ENCODE measurements at regions not wholly inside any gene's neighbourhood (a gene's known extent, or its start where the extent isn't known, plus 50 kb on each side); places are given as distances from the start of the nearest gene placed in this dataset.

DNA sequence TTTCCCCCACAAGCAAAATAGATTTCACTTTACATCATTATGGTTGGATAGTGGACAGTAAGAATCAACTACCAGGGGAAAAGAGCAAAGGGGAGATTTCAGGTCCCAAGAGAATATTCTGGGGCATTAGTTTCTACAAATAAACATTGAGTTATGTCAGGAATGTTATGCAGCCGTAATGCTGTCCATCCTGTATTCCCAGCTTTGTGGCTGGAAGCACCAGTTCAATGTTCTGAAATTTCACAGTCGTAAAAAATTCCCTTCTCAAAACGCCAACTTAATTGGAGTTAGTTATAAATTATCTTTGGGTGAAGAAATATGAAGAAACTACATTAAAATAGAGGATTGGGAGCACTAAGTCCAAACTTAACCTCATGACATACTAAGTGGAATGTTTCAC, 141.5 kb upstream of the FIGN start:
- peak in 3 of 4 donors; percentile 40 to 45 (median 41) for DNase-seq (ENCODE audit: low read depth in 4 of 4, low spot score in 2 of 4)

DNA sequence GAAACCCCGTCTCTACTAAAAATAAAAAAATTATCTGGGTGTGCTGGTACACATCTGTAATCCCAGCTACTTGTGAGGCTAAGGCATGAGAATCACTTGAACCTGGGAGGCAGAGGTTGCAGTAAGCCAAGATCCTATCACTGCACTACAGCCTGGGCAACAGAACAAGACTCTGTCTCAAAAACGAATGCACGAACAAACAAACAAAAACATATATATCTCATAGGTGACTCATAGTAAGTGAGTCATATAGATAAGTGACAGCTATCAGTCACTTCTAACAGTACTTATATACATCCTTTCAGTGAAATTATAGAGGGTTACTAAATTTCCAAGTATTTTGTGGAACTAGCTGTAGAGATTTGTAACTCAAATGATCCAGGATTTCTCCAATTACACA, 127.3 kb upstream of the FIGN start:
- DNase-seq (ENCODE audit: low read depth in 4 of 4, low spot score in 2 of 4): no peak

GRCh38 chr2:163859951-163860350, 124.1 kb upstream of the FIGN start:
- DNase-seq (ENCODE audit: low read depth in 4 of 4, low spot score in 2 of 4): no peak

- no peak for DNase-seq (ENCODE audit: low read depth in 4 of 4, low spot score in 2 of 4)
Measured at GRCh38 chr2:163856941-163857340, 121.1 kb upstream of the FIGN start.

- DNase-seq (ENCODE audit: low read depth in 4 of 4, low spot score in 2 of 4): no peak
Measured at GRCh38 chr2:163852616-163853015, 116.8 kb upstream of the FIGN start.

GRCh38 chr2:163849756-163850435, 114.1 kb upstream of the FIGN start:
- no peak for DNase-seq (ENCODE audit: low read depth in 4 of 4, low spot score in 2 of 4)

GRCh38 chr2:163838890-163839289, 103.1 kb upstream of the FIGN start:
- no peak for DNase-seq (ENCODE audit: low read depth in 4 of 4, low spot score in 2 of 4)

DNA sequence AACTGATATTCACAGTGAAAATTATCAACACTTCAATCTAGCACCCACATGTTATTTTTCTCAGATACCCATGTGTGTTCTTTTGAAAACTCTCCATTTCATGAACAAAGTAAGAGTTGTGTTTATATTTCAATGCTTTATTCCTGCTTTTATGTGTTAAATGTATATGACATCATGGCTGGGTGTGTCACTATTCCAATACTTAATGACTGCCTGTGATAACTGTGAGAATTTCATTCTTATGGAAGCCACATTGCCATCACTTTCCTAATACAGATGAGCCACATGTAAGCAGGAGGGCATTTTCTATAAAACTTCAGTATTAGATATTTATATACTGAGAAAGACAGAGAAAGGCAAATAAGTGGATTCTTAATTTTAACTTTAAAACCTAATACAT, 100.4 kb upstream of the FIGN start:
- no peak for DNase-seq (ENCODE audit: low read depth in 4 of 4, low spot score in 2 of 4)

- no peak for DNase-seq (ENCODE audit: low read depth in 4 of 4, low spot score in 2 of 4)
Measured at GRCh38 chr2:163834841-163835240, 99.0 kb upstream of the FIGN start.

DNA sequence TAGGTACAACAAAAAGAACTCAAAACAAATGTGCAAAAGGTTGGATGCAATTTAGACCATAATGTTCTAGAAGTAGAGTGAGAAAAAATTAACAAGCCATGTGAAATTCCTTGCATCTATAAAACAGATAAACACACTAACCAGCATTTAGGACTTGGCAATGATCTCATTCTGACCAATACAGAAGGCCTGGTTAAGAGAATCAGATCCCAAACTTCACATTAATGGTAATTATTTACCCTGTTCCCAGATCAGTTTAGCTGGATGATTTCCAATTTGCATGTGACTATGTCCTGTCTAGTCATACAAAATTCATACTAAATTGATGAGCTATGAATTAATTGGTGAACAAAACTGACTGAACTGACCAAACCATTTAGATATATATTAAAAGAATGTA, 98.4 kb upstream of the FIGN start:
- DNase-seq (ENCODE audit: low read depth in 4 of 4, low spot score in 2 of 4): no peak

DNA sequence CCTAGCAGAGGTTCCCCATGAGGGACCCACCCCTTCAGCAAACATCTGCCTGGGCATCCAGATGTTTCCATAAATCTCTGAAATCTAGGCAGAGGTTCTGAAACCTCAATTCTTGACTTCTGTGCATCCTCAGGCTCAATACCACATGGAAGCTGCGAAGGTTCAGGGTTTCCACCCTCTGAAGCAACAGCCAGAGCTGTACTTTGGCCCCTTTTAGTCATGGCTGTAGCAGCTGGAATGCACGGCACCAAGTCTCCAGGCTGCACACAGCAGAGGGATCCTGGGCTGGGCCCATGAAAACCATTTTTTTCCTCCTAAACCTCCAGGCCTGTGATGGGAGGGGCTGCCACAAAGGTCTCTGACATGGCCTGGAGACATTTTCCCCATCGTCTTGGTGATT, 93.0 kb upstream of the FIGN start:
- no peak for DNase-seq (ENCODE audit: low read depth in 4 of 4, low spot score in 2 of 4)

- no peak for DNase-seq (ENCODE audit: low read depth in 4 of 4, low spot score in 2 of 4)
Measured at GRCh38 chr2:163822033-163822432, 86.2 kb upstream of the FIGN start.

GRCh38 chr2:163812926-163813520, 77.2 kb upstream of the FIGN start:
- DNase-seq (ENCODE audit: low read depth in 4 of 4, low spot score in 2 of 4): no peak

DNA sequence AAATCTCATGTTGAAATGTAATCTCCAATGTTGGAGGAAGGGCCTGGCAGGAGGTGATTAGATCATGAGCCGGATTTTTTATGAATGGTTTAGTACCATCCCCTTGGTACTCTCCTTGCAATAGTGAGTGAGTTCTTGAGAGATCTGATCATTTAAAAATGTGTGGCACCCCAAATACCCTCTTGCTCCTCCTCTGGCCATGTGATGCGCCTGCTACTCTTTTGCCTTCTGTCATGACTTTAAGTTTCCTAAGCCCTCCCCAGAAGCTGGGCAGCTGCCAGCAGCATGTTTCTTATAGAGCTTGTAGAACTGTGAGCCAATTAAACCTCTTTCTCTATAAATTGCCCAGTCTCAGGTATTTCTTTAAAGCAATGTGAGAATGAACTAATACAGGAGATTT, 72.6 kb upstream of the FIGN start:
- no peak for DNase-seq (ENCODE audit: low read depth in 4 of 4, low spot score in 2 of 4)

DNA sequence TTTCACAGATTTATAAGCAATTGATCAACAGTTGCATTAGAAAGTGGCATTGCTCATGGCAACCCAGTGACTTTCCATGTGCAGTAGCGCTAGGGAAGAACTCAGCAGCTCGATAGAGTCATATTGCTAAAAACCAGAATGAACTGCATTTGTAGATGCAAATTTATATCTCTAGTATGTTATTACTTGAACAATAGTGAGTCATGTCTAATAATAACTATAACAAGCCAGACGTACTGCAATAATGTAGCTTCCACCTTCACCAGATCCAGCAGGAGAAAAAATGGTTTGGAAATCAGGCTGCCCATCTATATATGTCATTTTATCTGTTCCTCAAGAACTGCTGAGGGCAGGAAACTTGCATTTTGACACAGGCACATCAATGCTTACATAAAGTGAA, 66.5 kb upstream of the FIGN start:
- no peak for DNase-seq (ENCODE audit: low read depth in 4 of 4, low spot score in 2 of 4)

DNA sequence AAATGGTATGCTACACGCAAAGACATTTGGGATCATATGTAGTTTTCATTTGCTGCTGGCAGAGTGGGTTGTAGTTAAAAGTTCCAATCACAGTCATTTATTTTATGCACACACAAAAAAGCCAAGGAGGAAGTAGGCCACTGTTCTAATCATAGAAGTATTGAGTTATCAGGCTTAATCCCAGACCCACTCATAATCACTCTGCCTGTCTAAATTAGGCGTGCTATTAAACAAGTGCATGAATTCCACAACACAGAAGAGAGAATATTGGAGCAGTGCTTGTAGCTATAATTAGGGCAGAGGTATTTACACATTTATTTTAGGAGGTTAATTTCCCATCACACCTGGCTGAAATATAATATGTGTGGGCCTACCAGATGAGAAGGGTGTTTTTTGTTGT, 65.7 kb upstream of the FIGN start:
- peak in 1 of 4 donors; percentile 15 for DNase-seq (ENCODE audit: low read depth in 4 of 4, low spot score in 2 of 4)

GRCh38 chr2:163800951-163801381, 65.2 kb upstream of the FIGN start:
- DNase-seq (ENCODE audit: low read depth in 4 of 4, low spot score in 2 of 4): peak; percentile 65 to 75 (median 70)

DNA sequence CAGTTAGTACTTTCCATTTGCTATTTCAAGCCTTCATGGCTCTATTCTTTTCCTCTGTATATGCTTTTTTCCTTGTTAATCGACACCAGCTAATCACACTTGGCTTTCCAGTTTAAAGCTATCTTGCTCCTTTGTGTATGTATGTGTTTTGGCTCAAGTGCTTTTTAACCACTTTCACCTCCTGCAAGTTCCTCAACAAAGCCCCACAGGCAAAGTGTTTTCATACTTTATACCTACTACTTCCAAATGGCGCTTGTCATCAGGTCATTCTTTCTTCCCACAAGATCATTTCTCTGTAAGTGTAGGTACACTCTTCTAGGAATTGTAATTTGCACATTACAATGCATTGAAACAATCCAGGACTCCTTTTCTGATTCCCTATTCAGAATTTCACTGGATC, 64.0 kb upstream of the FIGN start:
- DNase-seq (ENCODE audit: low read depth in 4 of 4, low spot score in 2 of 4): no peak

- no peak for DNase-seq (ENCODE audit: low read depth in 4 of 4, low spot score in 2 of 4)
Measured at GRCh38 chr2:163794635-163795034, 58.8 kb upstream of the FIGN start.

Measured in left renal cortex interstitium (tissue), 4 donors.